GM19328 (cell line): ENCODE measurements at regions not wholly inside any gene's neighbourhood (a gene's known extent, or its start where the extent isn't known, plus 50 kb on each side); places are given as distances from the start of the nearest gene placed in this dataset.

ENCODE experiments used
- ATAC-seq: cut with Tn5 transposase; IDR thresholded peaks from one replicate; pipeline ENCODE4 v1.9.1; 2021; ENCODE audit warnings: mild to moderate bottlenecking, moderate library complexity; ENCODE audit not compliant: unreplicated experiment

GRCh38 chr22:48556222-48556621 lies 1271.5 kb downstream of the BRD1 start:
- ATAC-seq, result no peak

- ATAC-seq, result no peak
Observed at GRCh38 chr22:48555606-48556005, 1272.1 kb downstream of the BRD1 start.

- ATAC-seq, result no peak
Observed at GRCh38 chr22:48554893-48555572, 1272.6 kb downstream of the BRD1 start.

GRCh38 chr22:48553694-48554308 lies 1273.9 kb downstream of the BRD1 start:
- no peak for ATAC-seq

GRCh38 chr22:48553119-48553518 lies 1274.6 kb downstream of the BRD1 start:
- ATAC-seq, result no peak

GRCh38 chr22:48551716-48552268 lies 1275.9 kb downstream of the BRD1 start:
- no peak for ATAC-seq

- ATAC-seq, result no peak
Observed at GRCh38 chr22:48551061-48551460, 1276.6 kb downstream of the BRD1 start.

GRCh38 chr22:48548391-48548790 lies 1279.3 kb downstream of the BRD1 start:
- ATAC-seq, result no peak

- ATAC-seq, result no peak
Observed at GRCh38 chr22:48547971-48548370, 1279.7 kb downstream of the BRD1 start.

GRCh38 chr22:48546653-48547424 lies 1280.8 kb downstream of the BRD1 start:
- no peak for ATAC-seq

- no peak for ATAC-seq
Observed at GRCh38 chr22:48545987-48546386, 1281.7 kb downstream of the BRD1 start.

GRCh38 chr22:48541401-48542098 lies 1286.1 kb downstream of the BRD1 start:
- no peak for ATAC-seq

GRCh38 chr22:48539261-48539660 lies 1288.4 kb downstream of the BRD1 start:
- ATAC-seq, result no peak

- no peak for ATAC-seq
Observed at GRCh38 chr22:48538291-48538820, 1289.3 kb downstream of the BRD1 start.

GRCh38 chr22:48537343-48537680 lies 1290.4 kb downstream of the BRD1 start:
- no peak for ATAC-seq

- ATAC-seq, result no peak
Observed at GRCh38 chr22:48536541-48537342, 1290.9 kb downstream of the BRD1 start.

GRCh38 chr22:48535868-48536540 lies 1291.7 kb downstream of the BRD1 start:
- ATAC-seq, result no peak

GRCh38 chr22:48534395-48534958 lies 1293.2 kb downstream of the BRD1 start:
- no peak for ATAC-seq

- no peak for ATAC-seq
Observed at GRCh38 chr22:48532986-48533385, 1294.7 kb downstream of the BRD1 start.
